HL-60 (cell line): ENCODE measurements at regions not wholly inside any gene's neighbourhood (a gene's known extent, or its start where the extent isn't known, plus 50 kb on each side); places are given as distances from the start of the nearest gene placed in this dataset.

ENCODE experiments used
- POLR2AphosphoS5 ChIP-seq: IDR thresholded peaks from 2 replicates; pipeline ENCODE4 v1.6.1; 2012; ENCODE audit warnings: low read depth
- TF ChIP-seq, protein P1 (sequence below): IDR thresholded peaks from one replicate; pipeline ENCODE4 v1.5.1; 2011; ENCODE audit warnings: low read length, control low read depth, inconsistent platforms; ENCODE audit not compliant: insufficient read depth
- TF ChIP-seq, protein P2 (sequence below): IDR thresholded peaks from 2 replicates; pipeline ENCODE4 v1.6.1; 2012; ENCODE audit warnings: low read depth; ENCODE audit not compliant: insufficient replicate concordance

- TF ChIP-seq, protein P1, sequence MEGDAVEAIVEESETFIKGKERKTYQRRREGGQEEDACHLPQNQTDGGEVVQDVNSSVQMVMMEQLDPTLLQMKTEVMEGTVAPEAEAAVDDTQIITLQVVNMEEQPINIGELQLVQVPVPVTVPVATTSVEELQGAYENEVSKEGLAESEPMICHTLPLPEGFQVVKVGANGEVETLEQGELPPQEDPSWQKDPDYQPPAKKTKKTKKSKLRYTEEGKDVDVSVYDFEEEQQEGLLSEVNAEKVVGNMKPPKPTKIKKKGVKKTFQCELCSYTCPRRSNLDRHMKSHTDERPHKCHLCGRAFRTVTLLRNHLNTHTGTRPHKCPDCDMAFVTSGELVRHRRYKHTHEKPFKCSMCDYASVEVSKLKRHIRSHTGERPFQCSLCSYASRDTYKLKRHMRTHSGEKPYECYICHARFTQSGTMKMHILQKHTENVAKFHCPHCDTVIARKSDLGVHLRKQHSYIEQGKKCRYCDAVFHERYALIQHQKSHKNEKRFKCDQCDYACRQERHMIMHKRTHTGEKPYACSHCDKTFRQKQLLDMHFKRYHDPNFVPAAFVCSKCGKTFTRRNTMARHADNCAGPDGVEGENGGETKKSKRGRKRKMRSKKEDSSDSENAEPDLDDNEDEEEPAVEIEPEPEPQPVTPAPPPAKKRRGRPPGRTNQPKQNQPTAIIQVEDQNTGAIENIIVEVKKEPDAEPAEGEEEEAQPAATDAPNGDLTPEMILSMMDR: no peak
- no peak for TF ChIP-seq POLR2AphosphoS5
- TF ChIP-seq, protein P2, sequence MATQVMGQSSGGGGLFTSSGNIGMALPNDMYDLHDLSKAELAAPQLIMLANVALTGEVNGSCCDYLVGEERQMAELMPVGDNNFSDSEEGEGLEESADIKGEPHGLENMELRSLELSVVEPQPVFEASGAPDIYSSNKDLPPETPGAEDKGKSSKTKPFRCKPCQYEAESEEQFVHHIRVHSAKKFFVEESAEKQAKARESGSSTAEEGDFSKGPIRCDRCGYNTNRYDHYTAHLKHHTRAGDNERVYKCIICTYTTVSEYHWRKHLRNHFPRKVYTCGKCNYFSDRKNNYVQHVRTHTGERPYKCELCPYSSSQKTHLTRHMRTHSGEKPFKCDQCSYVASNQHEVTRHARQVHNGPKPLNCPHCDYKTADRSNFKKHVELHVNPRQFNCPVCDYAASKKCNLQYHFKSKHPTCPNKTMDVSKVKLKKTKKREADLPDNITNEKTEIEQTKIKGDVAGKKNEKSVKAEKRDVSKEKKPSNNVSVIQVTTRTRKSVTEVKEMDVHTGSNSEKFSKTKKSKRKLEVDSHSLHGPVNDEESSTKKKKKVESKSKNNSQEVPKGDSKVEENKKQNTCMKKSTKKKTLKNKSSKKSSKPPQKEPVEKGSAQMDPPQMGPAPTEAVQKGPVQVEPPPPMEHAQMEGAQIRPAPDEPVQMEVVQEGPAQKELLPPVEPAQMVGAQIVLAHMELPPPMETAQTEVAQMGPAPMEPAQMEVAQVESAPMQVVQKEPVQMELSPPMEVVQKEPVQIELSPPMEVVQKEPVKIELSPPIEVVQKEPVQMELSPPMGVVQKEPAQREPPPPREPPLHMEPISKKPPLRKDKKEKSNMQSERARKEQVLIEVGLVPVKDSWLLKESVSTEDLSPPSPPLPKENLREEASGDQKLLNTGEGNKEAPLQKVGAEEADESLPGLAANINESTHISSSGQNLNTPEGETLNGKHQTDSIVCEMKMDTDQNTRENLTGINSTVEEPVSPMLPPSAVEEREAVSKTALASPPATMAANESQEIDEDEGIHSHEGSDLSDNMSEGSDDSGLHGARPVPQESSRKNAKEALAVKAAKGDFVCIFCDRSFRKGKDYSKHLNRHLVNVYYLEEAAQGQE: no peak
These were observed 194.3 kb downstream of the SOX11 start for GRCh38 chr2:5886462-5886861.
